SK-N-SH treated with all-trans-retinoic acid at 6 μM for 48 hours (cell line): ENCODE measurements at regions not wholly inside any gene's neighbourhood (a gene's known extent, or its start where the extent isn't known, plus 50 kb on each side); places are given as distances from the start of the nearest gene placed in this dataset.

Source experiments
- ARNTL ChIP-seq: fragments of 450-650 bp; formaldehyde crosslinking; IDR thresholded peaks from 2 replicates; pipeline ENCODE4 v1.5.0; 2020; ENCODE audit warnings: low read depth, mild to moderate bottlenecking, moderate library complexity, borderline replicate concordance
- OSR1 ChIP-seq: fragments of 250-450 bp; sonication (Bioruptor Pico); IDR thresholded peaks from 2 replicates; pipeline ENCODE4 v1.8.0; 2022; ENCODE audit warnings: moderate library complexity, mild to moderate bottlenecking, inconsistent platforms
- SNAI2 ChIP-seq: fragments of 250-450 bp; sonication (Bioruptor Pico); IDR thresholded peaks from 2 replicates; pipeline ENCODE4 v1.5.0; 2020; ENCODE audit warnings: mild to moderate bottlenecking, moderate library complexity
- ZFP3 ChIP-seq: fragments of 250-450 bp; sonication (Bioruptor Pico); IDR thresholded peaks from 2 replicates; pipeline ENCODE4 v1.5.0; 2020; ENCODE audit warnings: mild to moderate bottlenecking, moderate library complexity
- ZFP30 ChIP-seq: fragments of 450-650 bp; formaldehyde crosslinking; IDR thresholded peaks from 2 replicates; pipeline ENCODE4 v1.5.0; 2022; ENCODE audit warnings: mild to moderate bottlenecking, moderate library complexity
- ZNF8 ChIP-seq: fragments of 450-650 bp; formaldehyde crosslinking; IDR thresholded peaks from 2 replicates; pipeline ENCODE4 v1.5.0; 2020; ENCODE audit warnings: mild to moderate bottlenecking, moderate library complexity
- TF ChIP-seq, protein P1 (sequence below): fragments of 250-450 bp; sonication (Bioruptor Pico); IDR thresholded peaks from 2 replicates; pipeline ENCODE4 v1.5.1; 2021; ENCODE audit warnings: mild to moderate bottlenecking, moderate library complexity
- TF ChIP-seq, protein P2 (sequence below): fragments of 250-450 bp; sonication (Bioruptor Pico); IDR thresholded peaks from 2 replicates; pipeline ENCODE4 v1.8.0; 2020; ENCODE audit warnings: mild to moderate bottlenecking, moderate library complexity, borderline replicate concordance
- TF ChIP-seq, protein P3 (sequence below): fragments of 250-450 bp; sonication (Bioruptor Pico); IDR thresholded peaks from 2 replicates; pipeline ENCODE4 v1.5.1; 2020; ENCODE audit warnings: low read depth, mild to moderate bottlenecking, moderate library complexity

DNA sequence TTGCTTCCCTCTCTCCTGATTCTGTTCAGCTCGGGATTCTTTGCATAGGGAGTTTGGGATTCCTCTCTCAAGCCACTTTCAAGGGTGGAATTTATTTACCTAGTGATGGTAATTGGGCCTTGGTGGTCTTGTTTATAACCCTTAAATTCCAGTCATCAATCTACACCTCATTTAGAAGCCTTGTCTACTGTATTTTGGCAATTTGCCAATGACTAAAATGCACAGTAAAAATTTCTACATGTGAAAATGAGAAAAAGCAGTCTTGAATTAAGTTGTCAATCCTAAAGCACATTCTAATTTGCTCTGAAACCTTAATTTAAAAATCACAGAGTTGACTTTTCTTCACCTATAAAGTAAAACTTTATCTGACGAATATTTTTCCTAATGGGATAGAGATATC, 749.2 kb upstream of the CRIM1 start:
- no peak for TF ChIP-seq ZFP30 (CRISPR knock-in tag)
- TF ChIP-seq, protein P1, sequence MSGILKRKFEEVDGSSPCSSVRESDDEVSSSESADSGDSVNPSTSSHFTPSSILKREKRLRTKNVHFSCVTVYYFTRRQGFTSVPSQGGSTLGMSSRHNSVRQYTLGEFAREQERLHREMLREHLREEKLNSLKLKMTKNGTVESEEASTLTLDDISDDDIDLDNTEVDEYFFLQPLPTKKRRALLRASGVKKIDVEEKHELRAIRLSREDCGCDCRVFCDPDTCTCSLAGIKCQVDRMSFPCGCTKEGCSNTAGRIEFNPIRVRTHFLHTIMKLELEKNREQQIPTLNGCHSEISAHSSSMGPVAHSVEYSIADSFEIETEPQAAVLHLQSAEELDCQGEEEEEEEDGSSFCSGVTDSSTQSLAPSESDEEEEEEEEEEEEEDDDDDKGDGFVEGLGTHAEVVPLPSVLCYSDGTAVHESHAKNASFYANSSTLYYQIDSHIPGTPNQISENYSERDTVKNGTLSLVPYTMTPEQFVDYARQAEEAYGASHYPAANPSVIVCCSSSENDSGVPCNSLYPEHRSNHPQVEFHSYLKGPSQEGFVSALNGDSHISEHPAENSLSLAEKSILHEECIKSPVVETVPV (CRISPR knock-in tag) = no peak
- TF ChIP-seq ZFP3 (CRISPR knock-in tag) = no peak
- TF ChIP-seq, protein P2, sequence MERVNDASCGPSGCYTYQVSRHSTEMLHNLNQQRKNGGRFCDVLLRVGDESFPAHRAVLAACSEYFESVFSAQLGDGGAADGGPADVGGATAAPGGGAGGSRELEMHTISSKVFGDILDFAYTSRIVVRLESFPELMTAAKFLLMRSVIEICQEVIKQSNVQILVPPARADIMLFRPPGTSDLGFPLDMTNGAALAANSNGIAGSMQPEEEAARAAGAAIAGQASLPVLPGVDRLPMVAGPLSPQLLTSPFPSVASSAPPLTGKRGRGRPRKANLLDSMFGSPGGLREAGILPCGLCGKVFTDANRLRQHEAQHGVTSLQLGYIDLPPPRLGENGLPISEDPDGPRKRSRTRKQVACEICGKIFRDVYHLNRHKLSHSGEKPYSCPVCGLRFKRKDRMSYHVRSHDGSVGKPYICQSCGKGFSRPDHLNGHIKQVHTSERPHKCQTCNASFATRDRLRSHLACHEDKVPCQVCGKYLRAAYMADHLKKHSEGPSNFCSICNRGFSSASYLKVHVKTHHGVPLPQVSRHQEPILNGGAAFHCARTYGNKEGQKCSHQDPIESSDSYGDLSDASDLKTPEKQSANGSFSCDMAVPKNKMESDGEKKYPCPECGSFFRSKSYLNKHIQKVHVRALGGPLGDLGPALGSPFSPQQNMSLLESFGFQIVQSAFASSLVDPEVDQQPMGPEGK (CRISPR knock-in tag) = no peak
- TF ChIP-seq, protein P3, sequence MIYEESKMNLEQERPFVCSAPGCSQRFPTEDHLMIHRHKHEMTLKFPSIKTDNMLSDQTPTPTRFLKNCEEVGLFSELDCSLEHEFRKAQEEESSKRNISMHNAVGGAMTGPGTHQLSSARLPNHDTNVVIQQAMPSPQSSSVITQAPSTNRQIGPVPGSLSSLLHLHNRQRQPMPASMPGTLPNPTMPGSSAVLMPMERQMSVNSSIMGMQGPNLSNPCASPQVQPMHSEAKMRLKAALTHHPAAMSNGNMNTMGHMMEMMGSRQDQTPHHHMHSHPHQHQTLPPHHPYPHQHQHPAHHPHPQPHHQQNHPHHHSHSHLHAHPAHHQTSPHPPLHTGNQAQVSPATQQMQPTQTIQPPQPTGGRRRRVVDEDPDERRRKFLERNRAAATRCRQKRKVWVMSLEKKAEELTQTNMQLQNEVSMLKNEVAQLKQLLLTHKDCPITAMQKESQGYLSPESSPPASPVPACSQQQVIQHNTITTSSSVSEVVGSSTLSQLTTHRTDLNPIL (CRISPR knock-in tag) = no peak
- no peak for TF ChIP-seq ARNTL (CRISPR knock-in tag)
- no peak for TF ChIP-seq OSR1 (CRISPR knock-in tag)
- TF ChIP-seq SNAI2 (CRISPR knock-in tag) = no peak
- no peak for TF ChIP-seq ZNF8 (CRISPR knock-in tag)
